KMS-11 (cell line): ENCODE measurements at regions not wholly inside any gene's neighbourhood (a gene's known extent, or its start where the extent isn't known, plus 50 kb on each side); places are given as distances from the start of the nearest gene placed in this dataset.

Experiments
- H2AFZ ChIP-seq: fragments of 200-600 bp; sonication (generic); 2 replicates; pipeline ENCODE4 v1.6.1; 2016; ENCODE audit warnings: antibody characterized with exemption, mixed run types, low read depth
- H3K27ac ChIP-seq: fragments of 200-600 bp; sonication (generic); 2 replicates; pipeline ENCODE4 v1.6.1; 2016; ENCODE audit warnings: mild to moderate bottlenecking, mixed run types
- H3K27me3 ChIP-seq: fragments of 200-600 bp; sonication (generic); 2 replicates; pipeline ENCODE4 v1.6.1; 2017; ENCODE audit warnings: mild to moderate bottlenecking, low read depth, mixed run types, moderate library complexity; ENCODE audit not compliant: insufficient read depth
- H3K36me3 ChIP-seq: fragments of 200-600 bp; sonication (generic); 2 replicates; pipeline ENCODE4 v1.6.1; 2017; ENCODE audit warnings: mild to moderate bottlenecking, mixed run types; ENCODE audit not compliant: insufficient read depth
- H3K4me1 ChIP-seq: fragments of 200-600 bp; sonication (generic); 2 replicates; pipeline ENCODE4 v1.6.1; 2016; ENCODE audit warnings: mild to moderate bottlenecking, low read depth, mixed run types; ENCODE audit not compliant: poor library complexity, severe bottlenecking
- H3K4me2 ChIP-seq: fragments of 200-600 bp; sonication (generic); 2 replicates; pipeline ENCODE4 v1.7.0; 2016; ENCODE audit warnings: mild to moderate bottlenecking, mixed run types
- H3K4me3 ChIP-seq: fragments of 200-600 bp; sonication (generic); IDR thresholded peaks from 2 replicates; pipeline ENCODE4 v1.6.1; 2017; ENCODE audit warnings: low read depth, low read length, mixed read lengths; ENCODE audit not compliant: insufficient read depth
- H3K79me2 ChIP-seq: fragments of 200-600 bp; sonication (generic); 2 replicates; pipeline ENCODE4 v1.6.1; 2016; ENCODE audit warnings: low read depth, mixed run types; ENCODE audit not compliant: insufficient read depth
- H3K9ac ChIP-seq: fragments of 200-600 bp; sonication (generic); 2 replicates; pipeline ENCODE4 v1.6.1; 2016; ENCODE audit warnings: mild to moderate bottlenecking, mixed run types
- H4K20me1 ChIP-seq: fragments of 200-600 bp; sonication (generic); 2 replicates; pipeline ENCODE4 v1.6.1; 2016; ENCODE audit warnings: mild to moderate bottlenecking, mixed run types; ENCODE audit not compliant: insufficient read depth
- CTCF ChIP-seq: fragments of 200-600 bp; sonication (generic); conservative IDR thresholded peaks from 2 replicates; pipeline ENCODE4 v1.6.1; 2017; ENCODE audit warnings: low read depth, mild to moderate bottlenecking, antibody characterized with exemption, low read length, moderate library complexity, mixed read lengths

- Histone ChIP-seq H3K4me2 (no peak overlapping the region), H4K20me1 (no peaks in the 10 kb centered on the region), H3K27me3 (no peaks in the 10 kb centered on the region), H2AFZ (no peak overlapping the region), H3K9ac (no peak overlapping the region), H3K27ac (no peak overlapping the region), H3K4me3 (no peak overlapping the region), H3K79me2 (no peaks in the 10 kb centered on the region), H3K4me1 (no peaks in the 10 kb centered on the region), H3K36me3 (no peaks in the 10 kb centered on the region)
- no peak for TF ChIP-seq CTCF
Observed at GRCh38 chr2:125479143-125479636, 1176.8 kb upstream of the GYPC start.

- Histone ChIP-seq H3K9ac (no peak overlapping the region), H3K4me2 (no peak overlapping the region), H3K4me1 (peaks cover 17% of the 10 kb centered on the region), H3K4me3 (no peak overlapping the region), H3K79me2 (no peaks in the 10 kb centered on the region), H3K27me3 (no peaks in the 10 kb centered on the region), H3K36me3 (no peaks in the 10 kb centered on the region), H2AFZ (no peak overlapping the region), H3K27ac (no peak overlapping the region), H4K20me1 (no peaks in the 10 kb centered on the region)
- TF ChIP-seq CTCF, result no peak
Observed at GRCh38 chr2:125490308-125490707, 1165.7 kb upstream of the GYPC start.

GRCh38 chr2:125491663-125492062, 1164.3 kb upstream of the GYPC start:
- Histone ChIP-seq H3K4me3 (no peak overlapping the region), H2AFZ (no peak overlapping the region), H3K27me3 (no peaks in the 10 kb centered on the region), H3K4me1 (peaks cover 17% of the 10 kb centered on the region), H3K79me2 (no peaks in the 10 kb centered on the region), H3K4me2 (peak overlapping the region; percentile 33; the same call in 1 of the 2 replicates), H3K27ac (peak overlapping the region; percentile 21; the same call in 1 of the 2 replicates), H3K36me3 (no peaks in the 10 kb centered on the region), H3K9ac (no peak overlapping the region), H4K20me1 (no peaks in the 10 kb centered on the region)
- no peak for TF ChIP-seq CTCF

- H3K4me2 ChIP-seq, result no peak overlapping the region
- H3K27me3 ChIP-seq, result no peaks in the 10 kb centered on the region
- H3K79me2 ChIP-seq, result no peaks in the 10 kb centered on the region
- no peak for TF ChIP-seq CTCF
- no peak overlapping the region for H2AFZ ChIP-seq
- no peak overlapping the region for H3K4me3 ChIP-seq
- H3K27ac ChIP-seq, result no peak overlapping the region
- H3K4me1 ChIP-seq, result no peaks in the 10 kb centered on the region
- no peak overlapping the region for H3K9ac ChIP-seq
- H3K36me3 ChIP-seq, result no peaks in the 10 kb centered on the region
- no peaks in the 10 kb centered on the region for H4K20me1 ChIP-seq
Observed at GRCh38 chr2:125512313-125512712, 1143.6 kb upstream of the GYPC start.
